Mesendoderm (in vitro differentiated cells): ENCODE measurements at regions not wholly inside any gene's neighbourhood (a gene's known extent, or its start where the extent isn't known, plus 50 kb on each side); places are given as distances from the start of the nearest gene placed in this dataset.

ENCODE experiments used
- DNase-seq: peaks from one replicate; pipeline ENCODE4 v3.0.0; 2013
- H2AK5ac ChIP-seq: 2 replicates; pipeline ENCODE4 v1.6.1; 2013; ENCODE audit warnings: low read length, inconsistent platforms
- H2BK120ac ChIP-seq: 2 replicates; pipeline ENCODE4 v1.6.1; 2013; ENCODE audit warnings: low read depth, mild to moderate bottlenecking, low read length, moderate library complexity, mixed read lengths
- H2BK15ac ChIP-seq: replicated peaks from 2 replicates; pipeline ENCODE4 v1.6.1; 2013; ENCODE audit warnings: low read depth, mild to moderate bottlenecking, moderate library complexity
- H2BK5ac ChIP-seq: 2 replicates; pipeline ENCODE4 v1.6.1; 2013; ENCODE audit warnings: low read length, inconsistent platforms
- H3K18ac ChIP-seq: 2 replicates; pipeline ENCODE4 v1.6.1; 2013; ENCODE audit warnings: mild to moderate bottlenecking, low read length, mixed read lengths
- H3K23ac ChIP-seq: one replicate; pipeline ENCODE4 v1.6.1; 2013; ENCODE audit warnings: low read length
- H3K27ac ChIP-seq: 2 replicates; pipeline ENCODE4 v1.5.1; 2013; ENCODE audit warnings: low read depth, mild to moderate bottlenecking, inconsistent platforms, low read length, moderate library complexity
- H3K27me3 ChIP-seq: 2 replicates; pipeline ENCODE4 v1.6.1; 2013; ENCODE audit warnings: low read length, control low read depth, mild to moderate bottlenecking, inconsistent platforms; ENCODE audit not compliant: insufficient read depth, poor library complexity
- H3K36me3 ChIP-seq: 2 replicates; pipeline ENCODE4 v1.6.1; 2013; ENCODE audit warnings: low read length, inconsistent platforms; ENCODE audit not compliant: control insufficient read depth, insufficient read depth
- H3K4ac ChIP-seq: one replicate; pipeline ENCODE4 v1.6.1; 2013; ENCODE audit warnings: low read depth, mild to moderate bottlenecking, low read length, moderate library complexity
- H3K4me1 ChIP-seq: 2 replicates; pipeline ENCODE4 v1.6.1; 2013; ENCODE audit warnings: low read depth, low read length, inconsistent platforms; ENCODE audit not compliant: control insufficient read depth
- H3K4me2 ChIP-seq: 2 replicates; pipeline ENCODE4 v1.6.1; 2013; ENCODE audit warnings: low read length
- H3K4me3 ChIP-seq: 2 replicates; pipeline ENCODE4 v1.5.1; 2013; ENCODE audit warnings: mild to moderate bottlenecking, low read length
- H3K56ac ChIP-seq: one replicate; pipeline ENCODE4 v1.6.1; 2013; ENCODE audit warnings: low read length
- H3K79me1 ChIP-seq: 2 replicates; pipeline ENCODE4 v1.6.1; 2013; ENCODE audit warnings: low read length, inconsistent platforms
- H3K79me2 ChIP-seq: 2 replicates; pipeline ENCODE4 v1.6.1; 2013; ENCODE audit warnings: mild to moderate bottlenecking, low read length; ENCODE audit not compliant: control insufficient read depth, insufficient read depth
- H3K9ac ChIP-seq: 2 replicates; pipeline ENCODE4 v1.6.1; 2013; ENCODE audit warnings: low read length, inconsistent platforms
- H4K5ac ChIP-seq: one replicate; pipeline ENCODE4 v1.6.1; 2013; ENCODE audit warnings: low read length
- H4K8ac ChIP-seq: one replicate; pipeline ENCODE4 v1.6.1; 2013; ENCODE audit warnings: low read depth, mild to moderate bottlenecking, control low read depth, low read length, moderate library complexity
- WGBS: extraction: QIAGEN DNeasy Blood & Tissue Kit; methylation state at CpG from one replicate; pipeline ENCODE4 v1.1.7; 2013; ENCODE audit warnings: low lambda C conversion rate, missing lambda C conversion rate; ENCODE audit not compliant: insufficient coverage; ENCODE audit errors: extremely low coverage; 5-methylcytosine and 5-hydroxymethylcytosine counted together

DNA sequence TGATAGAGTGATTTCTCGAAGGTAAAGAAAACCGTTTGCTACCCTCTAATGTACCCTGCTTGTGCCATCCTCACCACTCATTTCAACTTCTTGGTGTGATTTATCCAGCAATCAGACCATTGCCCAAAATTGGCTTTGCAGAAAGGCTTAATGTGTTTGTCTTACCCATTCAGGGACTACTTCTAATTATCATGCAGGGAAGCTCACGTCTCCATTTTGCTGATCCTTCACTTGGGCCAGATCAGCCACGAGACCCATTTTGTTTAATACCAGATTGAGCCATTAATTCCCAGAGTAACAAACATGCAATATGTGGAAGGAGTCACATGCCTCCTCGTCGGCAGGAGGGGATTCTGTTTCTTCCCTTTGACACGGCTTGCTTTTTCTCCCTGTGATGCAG lies 51.1 kb upstream of the CRY1 start:
- Histone ChIP-seq H3K27ac (no peak overlapping the region), H3K27me3 (no peaks in the 10 kb centered on the region), H2AK5ac (no peak overlapping the region), H3K23ac (no peak overlapping the region), H3K4me3 (no peak overlapping the region), H3K9ac (no peak overlapping the region), H3K4ac (no peak overlapping the region), H2BK120ac (no peak overlapping the region), H4K8ac (no peak overlapping the region), H3K79me1 (no peaks in the 10 kb centered on the region), H3K18ac (no peak overlapping the region), H4K5ac (no peak overlapping the region), H3K4me1 (no peaks in the 10 kb centered on the region), H2BK5ac (no peak overlapping the region), H2BK15ac (no peak overlapping the region), H3K79me2 (no peaks in the 10 kb centered on the region), H3K36me3 (no peaks in the 10 kb centered on the region), H3K56ac (no peak overlapping the region), H3K4me2 (no peak overlapping the region)
- no peak for DNase-seq
- WGBS, result no CpG with 5 or more reads among the region's 7 CpGs

DNA sequence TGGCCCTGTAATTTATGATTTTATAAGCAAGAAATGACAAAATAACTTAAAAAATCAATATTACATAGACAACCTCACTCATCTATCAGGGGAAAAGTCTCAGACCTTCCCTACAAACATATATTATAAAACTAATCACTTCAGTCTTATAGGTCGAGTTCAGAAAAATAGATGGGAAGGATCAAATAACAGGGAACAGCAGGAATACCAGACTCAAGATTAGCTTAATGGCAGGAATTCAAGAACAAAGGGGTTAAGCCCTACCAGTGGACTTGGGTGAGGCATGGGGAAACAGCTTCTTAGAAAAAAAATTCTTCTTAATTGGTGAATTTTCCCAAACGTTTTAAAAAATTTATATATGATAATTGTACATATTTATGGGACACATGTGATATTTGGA lies 51.6 kb upstream of the CRY1 start:
- no peak overlapping the region for H2BK15ac ChIP-seq
- no peaks in the 10 kb centered on the region for H3K79me2 ChIP-seq
- no peak overlapping the region for H2AK5ac ChIP-seq
- no peak overlapping the region for H3K56ac ChIP-seq
- no CpG with 5 or more reads among the region's 2 CpGs for WGBS
- H3K4me3 ChIP-seq, result no peak overlapping the region
- H3K27me3 ChIP-seq, result no peaks in the 10 kb centered on the region
- H3K4ac ChIP-seq, result no peak overlapping the region
- H3K9ac ChIP-seq, result no peak overlapping the region
- H3K79me1 ChIP-seq, result no peaks in the 10 kb centered on the region
- H2BK5ac ChIP-seq, result no peak overlapping the region
- H4K8ac ChIP-seq, result no peak overlapping the region
- no peak overlapping the region for H3K18ac ChIP-seq
- no peak overlapping the region for H3K27ac ChIP-seq
- peak; percentile 17 for DNase-seq
- no peaks in the 10 kb centered on the region for H3K4me1 ChIP-seq
- no peak overlapping the region for H3K4me2 ChIP-seq
- H2BK120ac ChIP-seq, result no peak overlapping the region
- H4K5ac ChIP-seq, result no peak overlapping the region
- H3K23ac ChIP-seq, result no peak overlapping the region
- no peaks in the 10 kb centered on the region for H3K36me3 ChIP-seq

DNA sequence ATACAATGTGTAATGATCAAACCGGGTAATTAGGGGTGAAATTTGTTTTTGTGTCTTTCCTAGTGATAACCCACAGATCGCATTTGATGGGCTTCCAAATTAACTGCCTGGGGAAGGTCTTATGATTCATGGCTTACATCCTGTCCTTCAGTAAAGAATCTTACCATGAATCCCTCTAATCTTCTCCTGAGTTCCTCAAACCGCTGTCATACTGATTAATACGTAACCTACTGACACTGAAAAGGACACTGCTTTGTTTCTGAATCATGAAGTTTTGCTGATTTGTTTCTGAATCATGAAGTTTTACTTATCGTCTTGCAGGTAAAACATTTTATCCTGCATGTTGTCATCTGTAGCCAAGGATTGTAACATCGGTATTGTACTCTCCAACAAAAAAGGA lies 52.0 kb upstream of the CRY1 start:
- Histone ChIP-seq H3K9ac (no peak overlapping the region), H3K36me3 (no peaks in the 10 kb centered on the region), H3K56ac (no peak overlapping the region)

DNA sequence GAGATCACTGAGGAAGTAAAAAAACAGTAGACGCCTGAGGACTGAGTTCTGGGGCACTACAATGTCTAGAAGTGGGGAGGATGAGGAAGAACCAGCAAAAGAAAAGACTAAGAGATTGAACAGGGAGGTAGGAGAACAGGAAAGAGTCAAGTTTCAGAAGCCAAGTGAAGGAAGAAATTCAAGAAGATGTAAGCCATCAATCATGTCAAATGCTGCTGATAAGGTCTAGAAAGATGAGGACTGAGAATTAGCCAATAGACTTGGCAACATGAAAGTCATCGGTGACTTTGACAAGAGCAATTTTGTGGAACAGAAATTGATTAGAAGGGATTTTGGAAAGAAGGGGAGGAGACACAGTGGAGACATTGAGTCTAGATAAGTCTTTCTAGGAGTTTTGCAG lies 54.8 kb upstream of the CRY1 start:
- DNase-seq, result no peak
- H4K8ac ChIP-seq, result no peak overlapping the region
- H3K23ac ChIP-seq, result no peak overlapping the region
- no peaks in the 10 kb centered on the region for H3K79me2 ChIP-seq
- H2BK120ac ChIP-seq, result no peak overlapping the region
- H3K4ac ChIP-seq, result no peak overlapping the region
- no peak overlapping the region for H2BK5ac ChIP-seq
- no peak overlapping the region for H3K4me2 ChIP-seq
- H3K27me3 ChIP-seq, result no peaks in the 10 kb centered on the region
- WGBS, result no CpG with 5 or more reads among the region's 2 CpGs
- H2BK15ac ChIP-seq, result no peak overlapping the region
- H2AK5ac ChIP-seq, result no peak overlapping the region
- H3K18ac ChIP-seq, result no peak overlapping the region
- no peak overlapping the region for H3K27ac ChIP-seq
- H3K4me3 ChIP-seq, result no peak overlapping the region
- no peaks in the 10 kb centered on the region for H3K4me1 ChIP-seq
- H3K36me3 ChIP-seq, result no peaks in the 10 kb centered on the region
- no peak overlapping the region for H3K56ac ChIP-seq
- no peak overlapping the region for H4K5ac ChIP-seq
- no peak overlapping the region for H3K9ac ChIP-seq
- H3K79me1 ChIP-seq, result no peaks in the 10 kb centered on the region

More for the DNA sequence above, 52.0 kb upstream of the CRY1 start:
- Histone ChIP-seq H3K4me3 (no peak overlapping the region), H3K79me2 (no peaks in the 10 kb centered on the region), H3K79me1 (no peaks in the 10 kb centered on the region), H3K4me2 (no peak overlapping the region), H3K4me1 (no peaks in the 10 kb centered on the region), H2BK15ac (no peak overlapping the region), H4K8ac (no peak overlapping the region), H4K5ac (no peak overlapping the region), H3K27ac (no peak overlapping the region), H2BK120ac (no peak overlapping the region), H3K4ac (no peak overlapping the region), H3K27me3 (no peaks in the 10 kb centered on the region), H2BK5ac (no peak overlapping the region), H2AK5ac (no peak overlapping the region), H3K23ac (no peak overlapping the region), H3K18ac (no peak overlapping the region)
- DNase-seq, result no peak
- WGBS, result no CpG with 5 or more reads among the region's 6 CpGs

DNA sequence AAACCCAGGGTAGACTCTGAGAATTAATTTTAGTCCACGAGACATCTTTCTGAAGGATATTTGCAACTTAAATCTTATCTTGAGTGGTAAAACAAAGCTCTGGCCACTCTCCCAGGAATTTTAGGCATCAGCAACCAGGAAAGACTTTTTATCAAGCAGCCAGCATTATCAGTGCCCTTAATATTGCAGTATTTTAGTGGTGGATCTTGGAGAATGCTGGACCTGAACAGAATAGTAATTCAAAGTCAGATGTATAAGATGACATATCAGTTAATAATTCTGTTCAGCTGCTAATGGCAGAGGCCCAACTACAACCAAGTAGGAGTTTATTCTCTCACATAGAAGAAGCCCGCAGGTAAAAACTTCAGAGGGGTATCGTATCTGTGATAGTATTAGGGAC lies 59.0 kb upstream of the CRY1 start:
- H3K36me3 ChIP-seq, result no peaks in the 10 kb centered on the region
- H3K18ac ChIP-seq, result no peak overlapping the region
- no peak overlapping the region for H4K5ac ChIP-seq
- no peak overlapping the region for H2BK15ac ChIP-seq
- H3K79me2 ChIP-seq, result no peaks in the 10 kb centered on the region
- H3K4ac ChIP-seq, result no peak overlapping the region
- no peak overlapping the region for H3K4me3 ChIP-seq
- H2BK5ac ChIP-seq, result no peak overlapping the region
- no peak overlapping the region for H2AK5ac ChIP-seq
- H3K27me3 ChIP-seq, result no peaks in the 10 kb centered on the region
- no peak overlapping the region for H3K23ac ChIP-seq
- no peak overlapping the region for H3K4me2 ChIP-seq
- no peak overlapping the region for H3K27ac ChIP-seq
- no peak for DNase-seq
- H4K8ac ChIP-seq, result no peak overlapping the region
- H3K9ac ChIP-seq, result no peak overlapping the region
- no peak overlapping the region for H2BK120ac ChIP-seq
- H3K56ac ChIP-seq, result no peak overlapping the region
- no CpG with 5 or more reads among the region's 3 CpGs for WGBS
- H3K79me1 ChIP-seq, result no peaks in the 10 kb centered on the region
- H3K4me1 ChIP-seq, result no peaks in the 10 kb centered on the region

DNA sequence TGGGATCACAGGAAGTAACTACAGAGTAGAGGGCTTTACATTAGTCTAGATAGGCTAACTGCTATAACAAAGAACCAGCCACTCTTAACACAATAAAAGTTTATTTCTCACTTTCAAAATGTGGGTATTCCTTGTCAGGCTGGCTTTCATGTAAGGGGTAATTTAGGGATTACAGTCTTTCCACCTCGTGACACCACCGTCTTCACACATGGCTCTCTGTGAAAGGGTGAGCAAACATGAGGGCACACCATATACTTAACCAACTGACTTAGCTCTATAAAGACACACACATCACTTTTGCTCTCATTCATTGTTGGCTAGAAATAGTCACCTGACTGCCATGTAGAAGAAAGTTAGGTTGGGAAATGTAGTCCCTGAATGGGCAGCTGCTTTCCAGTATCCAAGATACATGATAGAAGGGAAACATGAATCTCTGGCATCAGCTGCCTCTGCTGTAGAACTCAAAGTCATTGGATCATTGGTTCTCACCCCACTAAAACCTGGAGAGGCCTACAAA lies 66.1 kb upstream of the CRY1 start:
- Histone ChIP-seq H4K5ac (no peak overlapping the region), H3K4ac (no peak overlapping the region), H3K79me1 (no peaks in the 10 kb centered on the region), H3K4me2 (no peak overlapping the region), H3K18ac (no peak overlapping the region), H3K79me2 (no peaks in the 10 kb centered on the region), H3K27me3 (no peaks in the 10 kb centered on the region), H3K27ac (no peak overlapping the region), H2BK15ac (no peak overlapping the region), H3K56ac (no peak overlapping the region), H3K4me1 (no peaks in the 10 kb centered on the region), H3K9ac (no peak overlapping the region), H3K36me3 (no peaks in the 10 kb centered on the region), H2BK120ac (no peak overlapping the region), H2AK5ac (no peak overlapping the region), H4K8ac (no peak overlapping the region), H2BK5ac (no peak overlapping the region), H3K23ac (no peak overlapping the region), H3K4me3 (no peak overlapping the region)
- no peak for DNase-seq
- WGBS, result no CpG with 5 or more reads among the region's 2 CpGs
